ENCODE measurements at regions not wholly inside any gene's neighbourhood (a gene's known extent, or its start where the extent isn't known, plus 50 kb on each side); places are given as distances from the start of the nearest gene placed in this dataset.

DNA sequence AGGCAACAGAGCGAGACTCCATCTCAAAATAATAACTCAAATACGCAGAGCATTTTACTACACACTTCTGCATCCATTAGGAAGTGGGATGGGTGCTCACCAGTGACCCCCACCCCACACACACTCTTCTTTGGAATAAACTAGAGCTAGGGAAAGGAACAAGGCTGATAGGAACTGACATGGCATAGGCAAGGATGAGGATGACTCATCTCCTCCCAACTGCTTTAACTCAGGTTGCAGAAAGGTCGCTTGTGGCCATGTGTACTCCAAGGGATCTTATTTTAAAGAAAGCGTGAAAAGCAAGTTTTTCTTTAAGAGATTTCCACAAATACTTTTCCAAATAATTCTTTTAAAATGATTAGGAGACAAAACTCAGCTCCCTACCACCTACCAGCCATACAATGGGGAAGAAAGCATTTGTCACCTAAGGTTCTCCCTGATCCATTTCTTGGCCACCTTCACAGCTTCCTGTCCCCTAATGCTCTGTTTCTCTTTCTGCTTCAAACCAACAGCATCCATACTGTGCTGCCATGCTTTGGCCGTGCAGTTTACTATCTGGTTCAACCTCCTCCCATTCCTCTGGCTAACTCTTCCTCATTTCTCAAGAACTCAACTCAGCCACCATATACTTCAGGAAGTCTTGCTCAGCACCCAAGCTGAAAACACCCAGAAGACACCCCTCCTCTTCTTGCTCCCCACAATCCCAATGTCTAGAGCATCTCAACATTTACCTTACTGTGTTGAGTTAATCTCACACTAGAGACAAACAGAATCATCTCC, 211.9 kb downstream of the ACTL7B start:
- Histone ChIP-seq H3K4me3 (no peak overlapping the region), H3K4me1 (ENCODE audit: low read depth) (no peaks in the 10 kb centered on the region), H3K36me3 (no peaks in the 10 kb centered on the region), H3K27me3 (peaks cover 5% of the 10 kb centered on the region), H3K9me3 (ENCODE audit: low read depth) (no peaks in the 10 kb centered on the region), H3K27ac (no peak overlapping the region)
- DNase-seq (ENCODE audit: low read depth in 1 of 2, low spot score in 1 of 2), result peak in 1 of 2 donors; percentile 15
- TF ChIP-seq, protein P1, sequence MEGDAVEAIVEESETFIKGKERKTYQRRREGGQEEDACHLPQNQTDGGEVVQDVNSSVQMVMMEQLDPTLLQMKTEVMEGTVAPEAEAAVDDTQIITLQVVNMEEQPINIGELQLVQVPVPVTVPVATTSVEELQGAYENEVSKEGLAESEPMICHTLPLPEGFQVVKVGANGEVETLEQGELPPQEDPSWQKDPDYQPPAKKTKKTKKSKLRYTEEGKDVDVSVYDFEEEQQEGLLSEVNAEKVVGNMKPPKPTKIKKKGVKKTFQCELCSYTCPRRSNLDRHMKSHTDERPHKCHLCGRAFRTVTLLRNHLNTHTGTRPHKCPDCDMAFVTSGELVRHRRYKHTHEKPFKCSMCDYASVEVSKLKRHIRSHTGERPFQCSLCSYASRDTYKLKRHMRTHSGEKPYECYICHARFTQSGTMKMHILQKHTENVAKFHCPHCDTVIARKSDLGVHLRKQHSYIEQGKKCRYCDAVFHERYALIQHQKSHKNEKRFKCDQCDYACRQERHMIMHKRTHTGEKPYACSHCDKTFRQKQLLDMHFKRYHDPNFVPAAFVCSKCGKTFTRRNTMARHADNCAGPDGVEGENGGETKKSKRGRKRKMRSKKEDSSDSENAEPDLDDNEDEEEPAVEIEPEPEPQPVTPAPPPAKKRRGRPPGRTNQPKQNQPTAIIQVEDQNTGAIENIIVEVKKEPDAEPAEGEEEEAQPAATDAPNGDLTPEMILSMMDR (IDR thresholded peaks at IDR 0.05; ENCODE audit: low read depth, low read length), result no peak

DNA sequence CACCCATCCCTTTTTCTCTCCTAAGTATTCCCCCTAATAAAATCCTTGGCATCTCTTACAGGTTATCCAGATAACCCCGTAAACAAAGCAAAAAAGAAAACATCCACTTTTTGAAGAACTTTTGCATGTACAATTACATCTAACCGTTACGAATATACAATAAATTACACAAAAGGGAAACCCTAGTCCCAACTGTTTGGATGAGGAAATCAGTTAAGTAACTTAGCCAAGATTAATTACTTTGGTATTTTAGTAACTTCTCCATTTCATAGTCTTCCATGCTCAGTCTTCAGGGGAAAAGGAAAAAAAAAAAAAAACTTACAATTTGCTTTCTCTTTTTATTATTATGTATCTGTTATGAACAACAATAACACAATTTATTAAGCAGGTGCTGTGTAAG, 212.9 kb downstream of the ACTL7B start:
- H3K36me3 ChIP-seq, result no peaks in the 10 kb centered on the region
- TF ChIP-seq, protein P1 (IDR thresholded peaks at IDR 0.05; ENCODE audit: low read depth, low read length), result no peak
- no peak overlapping the region for H3K27ac ChIP-seq
- H3K9me3 ChIP-seq (ENCODE audit: low read depth), result no peaks in the 10 kb centered on the region
- no peak overlapping the region for H3K4me3 ChIP-seq
- no peak for DNase-seq (ENCODE audit: low read depth in 1 of 2, low spot score in 1 of 2)
- no peaks in the 10 kb centered on the region for H3K4me1 ChIP-seq (ENCODE audit: low read depth)
- H3K27me3 ChIP-seq, result no peaks in the 10 kb centered on the region

DNA sequence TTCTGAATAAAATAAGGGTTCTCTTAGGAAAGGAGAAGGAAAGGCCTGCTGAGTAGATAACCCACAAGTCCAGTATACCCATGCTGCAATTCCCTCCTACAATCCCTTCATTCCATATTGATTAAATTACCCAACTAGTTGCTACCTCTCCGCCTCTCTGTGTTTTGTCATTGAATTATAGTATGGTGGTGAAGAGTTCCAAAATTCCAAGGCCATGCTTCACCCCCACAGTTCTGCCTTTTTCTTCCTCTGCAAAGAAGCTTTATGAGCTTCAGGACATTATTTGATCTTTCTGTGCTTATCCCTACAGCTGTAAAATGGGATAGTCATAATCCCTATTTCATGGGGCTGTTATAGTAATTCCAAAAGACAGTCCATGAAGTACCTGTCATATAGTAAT, 215.6 kb downstream of the ACTL7B start:
- H3K27ac ChIP-seq, result no peak overlapping the region
- no peak for DNase-seq (ENCODE audit: low read depth in 1 of 2, low spot score in 1 of 2)
- H3K9me3 ChIP-seq (ENCODE audit: low read depth), result no peaks in the 10 kb centered on the region
- H3K36me3 ChIP-seq, result no peaks in the 10 kb centered on the region
- TF ChIP-seq, protein P1 (IDR thresholded peaks at IDR 0.05; ENCODE audit: low read depth, low read length), result no peak
- no peaks in the 10 kb centered on the region for H3K27me3 ChIP-seq
- no peak overlapping the region for H3K4me3 ChIP-seq
- H3K4me1 ChIP-seq (ENCODE audit: low read depth), result no peaks in the 10 kb centered on the region

DNA sequence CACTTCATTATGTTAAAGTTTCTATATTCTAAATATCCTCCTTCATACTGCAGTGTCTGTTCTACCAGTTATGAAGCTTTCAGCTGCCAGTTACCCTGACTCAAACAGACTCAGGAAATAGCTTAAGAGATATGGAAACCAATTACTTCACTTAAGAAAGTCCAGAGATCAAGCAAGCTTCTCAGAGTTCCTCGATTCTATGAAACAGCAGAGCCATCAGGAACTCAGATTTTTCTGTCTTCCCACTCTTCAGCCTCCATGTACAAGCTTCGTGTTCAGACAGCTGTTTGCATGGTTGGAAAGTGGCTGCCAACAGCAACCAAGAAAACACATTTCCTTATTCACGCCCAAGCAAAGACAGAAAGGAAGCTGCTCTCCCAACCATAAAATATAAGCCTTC, 216.1 kb downstream of the ACTL7B start:
- no peak overlapping the region for H3K27ac ChIP-seq
- TF ChIP-seq, protein P1 (IDR thresholded peaks at IDR 0.05; ENCODE audit: low read depth, low read length), result no peak
- H3K4me3 ChIP-seq, result no peak overlapping the region
- H3K9me3 ChIP-seq (ENCODE audit: low read depth), result no peaks in the 10 kb centered on the region
- DNase-seq (ENCODE audit: low read depth in 1 of 2, low spot score in 1 of 2), result peak in 1 of 2 donors; percentile 54
- no peaks in the 10 kb centered on the region for H3K4me1 ChIP-seq (ENCODE audit: low read depth)
- H3K27me3 ChIP-seq, result no peaks in the 10 kb centered on the region
- H3K36me3 ChIP-seq, result no peaks in the 10 kb centered on the region

DNA sequence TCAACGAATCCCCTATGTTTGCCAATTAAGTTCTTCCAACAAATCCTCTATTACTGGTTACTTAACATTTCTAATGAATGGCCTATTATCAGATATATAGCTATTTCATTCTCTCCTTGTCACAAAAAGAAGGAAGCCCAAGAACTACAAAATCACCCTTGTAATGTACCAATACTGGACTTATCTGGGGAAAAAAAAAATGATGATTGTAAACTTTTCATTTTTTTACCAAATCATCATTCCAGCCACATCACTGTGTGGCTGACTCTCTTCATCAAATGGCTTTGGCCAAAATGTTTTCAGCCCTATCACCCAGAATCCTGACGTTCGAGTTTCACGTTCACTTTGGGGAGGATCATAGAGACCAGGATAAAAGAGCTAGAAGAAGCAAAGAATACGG, 216.7 kb downstream of the ACTL7B start:
- TF ChIP-seq, protein P1 (IDR thresholded peaks at IDR 0.05; ENCODE audit: low read depth, low read length), result no peak
- H3K9me3 ChIP-seq (ENCODE audit: low read depth), result no peaks in the 10 kb centered on the region
- H3K27me3 ChIP-seq, result no peaks in the 10 kb centered on the region
- no peak overlapping the region for H3K27ac ChIP-seq
- no peak for DNase-seq (ENCODE audit: low read depth in 1 of 2, low spot score in 1 of 2)
- no peaks in the 10 kb centered on the region for H3K36me3 ChIP-seq
- H3K4me1 ChIP-seq (ENCODE audit: low read depth), result no peaks in the 10 kb centered on the region
- H3K4me3 ChIP-seq, result no peak overlapping the region
